Colonic mucosa (tissue), 4 donors: ENCODE measurements at regions not wholly inside any gene's neighbourhood (a gene's known extent, or its start where the extent isn't known, plus 50 kb on each side); places are given as distances from the start of the nearest gene placed in this dataset.

ENCODE experiments used
- DNase-seq: peaks from one replicate; pipeline ENCODE4 v3.0.0-alpha.2; 2020
- H3K27ac ChIP-seq: fragments of 200-600 bp; one replicate; pipeline ENCODE4 v1.8.0; 2021
- H3K27me3 ChIP-seq: fragments of 200-600 bp; one replicate; pipeline ENCODE4 v1.8.0; 2021
- H3K36me3 ChIP-seq: fragments of 200-600 bp; one replicate; pipeline ENCODE4 v1.8.0; 2021
- H3K4me1 ChIP-seq: fragments of 200-600 bp; one replicate; pipeline ENCODE4 v1.8.0; 2021; ENCODE audit warnings: mild to moderate bottlenecking
- H3K4me3 ChIP-seq: fragments of 200-600 bp; one replicate; pipeline ENCODE4 v1.8.0; 2021
- H3K9ac ChIP-seq, 2 donors: one replicate each; pipeline ENCODE4 v1.7.0; 2013; ENCODE audit warnings: control low read depth in 2 of 2, low read depth in 2 of 2, low read length in 2 of 2
- H3K9me3 ChIP-seq: fragments of 200-600 bp; one replicate; pipeline ENCODE4 v1.8.0; 2021
- CTCF ChIP-seq: fragments of 200-600 bp; IDR thresholded peaks from one replicate; pipeline ENCODE4 v1.8.0; 2022; ENCODE audit warnings: antibody characterized with exemption, mild to moderate bottlenecking
- intact Hi-C: fragments of 100-400 bp; cut with DNase I; formaldehyde crosslinking; loops from one replicate; pipeline ENCODE4 v1.14.1; 2022
- donor health status: healthy.
- donor health status: DM: no; HTN: no; CAD: no.
- donor health status: DM: no; HTN: no; CAD: no.

- H3K9me3 ChIP-seq = no peaks in the 10 kb centered on the region
- H3K9ac ChIP-seq = no peak overlapping the region
- no peak for DNase-seq
- no peak overlapping the region for H3K27ac ChIP-seq
- no peaks in the 10 kb centered on the region for H3K27me3 ChIP-seq
- intact Hi-C loops = no loop called here
- TF ChIP-seq CTCF = no peak
- no peaks in the 10 kb centered on the region for H3K4me1 ChIP-seq
- H3K36me3 ChIP-seq = no peaks in the 10 kb centered on the region
- H3K4me3 ChIP-seq = no peak overlapping the region
Observed at GRCh38 chrX:42127563-42127962, 204.2 kb upstream of the CASK start.

GRCh38 chrX:42123369-42123768, 200.0 kb upstream of the CASK start:
- TF ChIP-seq CTCF = no peak

GRCh38 chrX:42119076-42119475, 195.7 kb upstream of the CASK start:
- H3K4me3 ChIP-seq = no peak overlapping the region
- no peaks in the 10 kb centered on the region for H3K9me3 ChIP-seq
- H3K4me1 ChIP-seq = no peaks in the 10 kb centered on the region
- TF ChIP-seq CTCF = no peak
- H3K9ac ChIP-seq = no peak overlapping the region
- H3K27ac ChIP-seq = no peak overlapping the region
- no peak for DNase-seq
- intact Hi-C loops = no loop called here
- no peaks in the 10 kb centered on the region for H3K36me3 ChIP-seq
- H3K27me3 ChIP-seq = no peaks in the 10 kb centered on the region

More at GRCh38 chrX:42123369-42123768, 200.0 kb upstream of the CASK start:
- H3K9me3 ChIP-seq = no peaks in the 10 kb centered on the region
- intact Hi-C loops = no loop called here
- H3K9ac ChIP-seq = no peak overlapping the region
- no peak for DNase-seq
- no peaks in the 10 kb centered on the region for H3K36me3 ChIP-seq
- no peaks in the 10 kb centered on the region for H3K27me3 ChIP-seq
- H3K4me1 ChIP-seq = no peaks in the 10 kb centered on the region
- H3K4me3 ChIP-seq = no peak overlapping the region
- no peak overlapping the region for H3K27ac ChIP-seq

- H3K9me3 ChIP-seq = no peaks in the 10 kb centered on the region
- TF ChIP-seq CTCF = no peak
- no peak overlapping the region for H3K9ac ChIP-seq
- no peak overlapping the region for H3K27ac ChIP-seq
- H3K4me1 ChIP-seq = no peaks in the 10 kb centered on the region
- no peaks in the 10 kb centered on the region for H3K27me3 ChIP-seq
- DNase-seq = no peak
- intact Hi-C loops = no loop called here
- H3K4me3 ChIP-seq = no peak overlapping the region
- H3K36me3 ChIP-seq = no peaks in the 10 kb centered on the region
Observed at GRCh38 chrX:42117318-42117717, 194.0 kb upstream of the CASK start.

GRCh38 chrX:42109428-42109827, 186.1 kb upstream of the CASK start:
- H3K27ac ChIP-seq = no peak overlapping the region
- H3K4me3 ChIP-seq = no peak overlapping the region
- intact Hi-C loops = no loop called here
- no peaks in the 10 kb centered on the region for H3K9me3 ChIP-seq
- TF ChIP-seq CTCF = no peak
- no peaks in the 10 kb centered on the region for H3K4me1 ChIP-seq
- H3K27me3 ChIP-seq = no peaks in the 10 kb centered on the region
- H3K36me3 ChIP-seq = no peaks in the 10 kb centered on the region
- DNase-seq = no peak
- no peak overlapping the region for H3K9ac ChIP-seq
